Mucosa of descending colon (tissue), 3 donors: ENCODE measurements at regions not wholly inside any gene's neighbourhood (a gene's known extent, or its start where the extent isn't known, plus 50 kb on each side); places are given as distances from the start of the nearest gene placed in this dataset.
"Not testable (repeated sequence)": the region's sequence is repeated elsewhere in the genome, so short reads cannot be mapped to it uniquely, and the experiment has no call there.

ENCODE experiments used
- ATAC-seq: fragments of 200-7000 bp; cut with Tn5 transposase; one replicate; pipeline ENCODE4 v1.9.1; 2020; ENCODE audit warnings: mild to moderate bottlenecking, moderate library complexity
- DNase-seq, 3 donors: peaks; one replicate each; pipeline ENCODE4 v3.0.0-alpha.2; 2020
- H3K36me3 ChIP-seq: fragments of 200-600 bp; one replicate; pipeline ENCODE4 v1.8.0; 2021; ENCODE audit warnings: low read depth, mild to moderate bottlenecking
- H3K4me1 ChIP-seq: fragments of 200-600 bp; one replicate; pipeline ENCODE4 v1.8.0; 2021; ENCODE audit warnings: low read depth, mild to moderate bottlenecking
- H3K4me3 ChIP-seq: fragments of 200-600 bp; one replicate; pipeline ENCODE4 v1.8.0; 2021; ENCODE audit warnings: mild to moderate bottlenecking
- H3K9me3 ChIP-seq: fragments of 200-600 bp; one replicate; pipeline ENCODE4 v1.8.0; 2021; ENCODE audit warnings: mild to moderate bottlenecking
- CTCF ChIP-seq: fragments of 200-600 bp; IDR thresholded peaks from one replicate; pipeline ENCODE4 v1.8.0; 2022; ENCODE audit warnings: antibody characterized with exemption, mild to moderate bottlenecking
- intact Hi-C, 2 donors: fragments of 100-400 bp; cut with DNase I in 1 of 2; cut with micrococcal nuclease in 1 of 2; formaldehyde crosslinking; loops; one replicate each; pipeline versions ENCODE4 v1.11.0 to v1.11.1; 2022; cut with DNase I, micrococcal nuclease
- donor health status: DM: no; HTN: no; CAD: no; lungs with moderate emphysema.
- donor health status: DM: no; HTN: no; CAD: no.
- donor health status: DM: no; HTN: yes; CAD: no.

GRCh38 chr1:58231204-58231603 lies 315.3 kb downstream of the OMA1 start:
- no peak for TF ChIP-seq CTCF
- ATAC-seq (no peak), DNase-seq (no peak)
- Histone ChIP-seq H3K4me1 (no peaks in the 10 kb centered on the region), H3K9me3 (no peaks in the 10 kb centered on the region), H3K4me3 (no peak overlapping the region), H3K36me3 (no peaks in the 10 kb centered on the region)
- intact Hi-C loops, result no loop called here

- H3K36me3 ChIP-seq, result no peaks in the 10 kb centered on the region
- intact Hi-C loops, result no loop called here
- no peak for ATAC-seq
Observed at GRCh38 chr1:58227604-58228003, 318.9 kb downstream of the OMA1 start.

GRCh38 chr1:58223522-58223921 lies 323.0 kb downstream of the OMA1 start:
- no peak for ATAC-seq
- Histone ChIP-seq H3K36me3 (no peaks in the 10 kb centered on the region), H3K4me3 (no peak overlapping the region), H3K9me3 (no peaks in the 10 kb centered on the region), H3K4me1 (no peaks in the 10 kb centered on the region)
- no peak for DNase-seq
- intact Hi-C loops, result no loop called here
- TF ChIP-seq CTCF, result no peak

More at GRCh38 chr1:58227604-58228003, 318.9 kb downstream of the OMA1 start:
- no peak for TF ChIP-seq CTCF
- no peak overlapping the region for H3K4me3 ChIP-seq
- no peak for DNase-seq
- no peaks in the 10 kb centered on the region for H3K4me1 ChIP-seq
- no peaks in the 10 kb centered on the region for H3K9me3 ChIP-seq

- Histone ChIP-seq H3K4me3 (no peak overlapping the region), H3K36me3 (no peaks in the 10 kb centered on the region), H3K4me1 (no peaks in the 10 kb centered on the region), H3K9me3 (no peaks in the 10 kb centered on the region)
- TF ChIP-seq CTCF, result no peak
- ATAC-seq (no peak), DNase-seq (no peak)
- intact Hi-C loops, result no loop called here
Observed at GRCh38 chr1:58220836-58221472, 325.6 kb downstream of the OMA1 start.

GRCh38 chr1:58216169-58216568 lies 330.4 kb downstream of the OMA1 start:
- ATAC-seq, H3K36me3 ChIP-seq, H3K4me3 ChIP-seq, H3K4me1 ChIP-seq, intact Hi-C loops, H3K9me3 ChIP-seq, DNase-seq: not testable (repeated sequence)

GRCh38 chr1:58214674-58215073 lies 331.9 kb downstream of the OMA1 start:
- ATAC-seq, result no peak
- no peaks in the 10 kb centered on the region for H3K36me3 ChIP-seq
- intact Hi-C loops, result no loop called here
- DNase-seq, result no peak
- no peaks in the 10 kb centered on the region for H3K4me1 ChIP-seq
- no peak overlapping the region for H3K4me3 ChIP-seq
- TF ChIP-seq CTCF, result no peak
- no peaks in the 10 kb centered on the region for H3K9me3 ChIP-seq
